ENCODE measurements at regions not wholly inside any gene's neighbourhood (a gene's known extent, or its start where the extent isn't known, plus 50 kb on each side); places are given as distances from the start of the nearest gene placed in this dataset.

DNA sequence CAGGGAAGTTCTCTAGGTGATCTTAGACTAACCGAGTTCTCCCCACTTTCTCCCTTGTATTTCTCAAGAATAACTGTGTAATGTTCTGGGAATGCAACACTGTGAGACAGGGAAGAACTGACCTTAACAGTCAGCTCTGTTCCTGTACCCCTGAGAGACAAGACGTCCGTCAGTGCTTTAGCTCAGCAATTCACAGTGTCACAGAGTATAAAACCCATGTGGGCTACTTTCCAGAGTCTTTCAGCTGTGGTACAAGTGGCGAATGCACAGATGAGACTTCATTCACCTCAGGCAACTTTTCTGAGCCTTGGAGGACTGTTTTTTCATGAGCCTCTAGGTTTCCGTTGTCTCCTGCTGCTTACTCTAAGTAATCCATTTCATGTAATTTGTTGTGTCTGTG lies 458.8 kb downstream of the SPATA31D1 start:
- no peak for TF ChIP-seq EP300 (IDR thresholded peaks at IDR 0.05)
- no peak for TF ChIP-seq CTCF (IDR thresholded peaks at IDR 0.05)
- no peak for TF ChIP-seq TFCP2L1 (CRISPR knock-in tag; IDR thresholded peaks at IDR 0.05)
- no peak for TF ChIP-seq POLR2A (IDR thresholded peaks at IDR 0.05; ENCODE audit: low read length)
- TF ChIP-seq, protein P1, sequence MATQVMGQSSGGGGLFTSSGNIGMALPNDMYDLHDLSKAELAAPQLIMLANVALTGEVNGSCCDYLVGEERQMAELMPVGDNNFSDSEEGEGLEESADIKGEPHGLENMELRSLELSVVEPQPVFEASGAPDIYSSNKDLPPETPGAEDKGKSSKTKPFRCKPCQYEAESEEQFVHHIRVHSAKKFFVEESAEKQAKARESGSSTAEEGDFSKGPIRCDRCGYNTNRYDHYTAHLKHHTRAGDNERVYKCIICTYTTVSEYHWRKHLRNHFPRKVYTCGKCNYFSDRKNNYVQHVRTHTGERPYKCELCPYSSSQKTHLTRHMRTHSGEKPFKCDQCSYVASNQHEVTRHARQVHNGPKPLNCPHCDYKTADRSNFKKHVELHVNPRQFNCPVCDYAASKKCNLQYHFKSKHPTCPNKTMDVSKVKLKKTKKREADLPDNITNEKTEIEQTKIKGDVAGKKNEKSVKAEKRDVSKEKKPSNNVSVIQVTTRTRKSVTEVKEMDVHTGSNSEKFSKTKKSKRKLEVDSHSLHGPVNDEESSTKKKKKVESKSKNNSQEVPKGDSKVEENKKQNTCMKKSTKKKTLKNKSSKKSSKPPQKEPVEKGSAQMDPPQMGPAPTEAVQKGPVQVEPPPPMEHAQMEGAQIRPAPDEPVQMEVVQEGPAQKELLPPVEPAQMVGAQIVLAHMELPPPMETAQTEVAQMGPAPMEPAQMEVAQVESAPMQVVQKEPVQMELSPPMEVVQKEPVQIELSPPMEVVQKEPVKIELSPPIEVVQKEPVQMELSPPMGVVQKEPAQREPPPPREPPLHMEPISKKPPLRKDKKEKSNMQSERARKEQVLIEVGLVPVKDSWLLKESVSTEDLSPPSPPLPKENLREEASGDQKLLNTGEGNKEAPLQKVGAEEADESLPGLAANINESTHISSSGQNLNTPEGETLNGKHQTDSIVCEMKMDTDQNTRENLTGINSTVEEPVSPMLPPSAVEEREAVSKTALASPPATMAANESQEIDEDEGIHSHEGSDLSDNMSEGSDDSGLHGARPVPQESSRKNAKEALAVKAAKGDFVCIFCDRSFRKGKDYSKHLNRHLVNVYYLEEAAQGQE (IDR thresholded peaks at IDR 0.05), result no peak
- TF ChIP-seq EHMT2 (IDR thresholded peaks at IDR 0.05; ENCODE audit: low read depth), result no peak
- TF ChIP-seq PHF8 (IDR thresholded peaks at IDR 0.05; ENCODE audit: borderline replicate concordance, low read depth), result no peak
- TF ChIP-seq, protein P2, sequence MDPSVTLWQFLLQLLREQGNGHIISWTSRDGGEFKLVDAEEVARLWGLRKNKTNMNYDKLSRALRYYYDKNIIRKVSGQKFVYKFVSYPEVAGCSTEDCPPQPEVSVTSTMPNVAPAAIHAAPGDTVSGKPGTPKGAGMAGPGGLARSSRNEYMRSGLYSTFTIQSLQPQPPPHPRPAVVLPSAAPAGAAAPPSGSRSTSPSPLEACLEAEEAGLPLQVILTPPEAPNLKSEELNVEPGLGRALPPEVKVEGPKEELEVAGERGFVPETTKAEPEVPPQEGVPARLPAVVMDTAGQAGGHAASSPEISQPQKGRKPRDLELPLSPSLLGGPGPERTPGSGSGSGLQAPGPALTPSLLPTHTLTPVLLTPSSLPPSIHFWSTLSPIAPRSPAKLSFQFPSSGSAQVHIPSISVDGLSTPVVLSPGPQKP (IDR thresholded peaks at IDR 0.05; ENCODE audit: low read depth, low read length), result no peak
- no peak for TF ChIP-seq CHD4 (IDR thresholded peaks at IDR 0.05; ENCODE audit: borderline replicate concordance)

All from A549 (cell line).